ENCODE measurements at regions not wholly inside any gene's neighbourhood (a gene's known extent, or its start where the extent isn't known, plus 50 kb on each side); places are given as distances from the start of the nearest gene placed in this dataset.

GRCh38 chr15:53384417-53384816 is 375.0 kb downstream of the WDR72 start:
- Histone ChIP-seq H3K9me3 (no peaks in the 10 kb centered on the region), H3K79me2 (ENCODE audit: insufficient read depth) (no peaks in the 10 kb centered on the region), H3K9ac (no peak overlapping the region), H3K4me2 (no peak overlapping the region), H3K27ac (ENCODE audit: low read depth in 2 of 2, low read length in 1 of 2) (no peak overlapping the region), H3K27me3 (ENCODE audit: insufficient read depth) (no peaks in the 10 kb centered on the region; the same call in 1 of the 2 replicates), H2AFZ (ENCODE audit: low read depth) (no peak overlapping the region), H3K9me2 (no peaks in the 10 kb centered on the region), H3K36me3 (replicated peaks in 1 of 2; ENCODE audit: control insufficient read depth in 1 of 2, insufficient read depth in 2 of 2, low read length in 1 of 2) (no peaks in the 10 kb centered on the region), H3K4me3 (ENCODE audit: low read depth in 2 of 2, low read length in 1 of 2) (no peak overlapping the region), H3K4me1 (ENCODE audit: control insufficient read depth in 1 of 2, insufficient read depth in 2 of 2, low read depth in 1 of 2, low read length in 1 of 2) (no peaks in the 10 kb centered on the region), H4K20me1 (ENCODE audit: insufficient read depth) (no peaks in the 10 kb centered on the region), H3F3A (replicated peaks; ENCODE audit: insufficient read depth) (no peaks in the 10 kb centered on the region)
- no peak for DNase-seq
- POLR2A ChIA-PET = no interaction called here
- CTCF ChIA-PET = no interaction called here
- TF ChIP-seq RAD21 (IDR thresholded peaks at IDR 0.05; ENCODE audit: low read length) (no peak; the same call in 1 of the 2 replicates), CTCF (IDR thresholded peaks at IDR 0.05) (peak; percentile 38)
- WGBS (ENCODE audit: low lambda C conversion rate) = 3% methylated on average over 3 of the region's 3 CpGs

- DNase-seq = no peak
- Histone ChIP-seq H3K27me3 (ENCODE audit: insufficient read depth) (no peaks in the 10 kb centered on the region), H3K27ac (ENCODE audit: low read depth in 2 of 2, low read length in 1 of 2) (no peak overlapping the region), H4K20me1 (ENCODE audit: insufficient read depth) (no peaks in the 10 kb centered on the region), H3F3A (replicated peaks; ENCODE audit: insufficient read depth) (no peaks in the 10 kb centered on the region), H3K4me1 (ENCODE audit: control insufficient read depth in 1 of 2, insufficient read depth in 2 of 2, low read depth in 1 of 2, low read length in 1 of 2) (no peaks in the 10 kb centered on the region), H3K4me2 (no peak overlapping the region), H3K4me3 (ENCODE audit: low read depth in 2 of 2, low read length in 1 of 2) (no peak overlapping the region), H2AFZ (ENCODE audit: low read depth) (no peak overlapping the region), H3K9ac (no peak overlapping the region), H3K79me2 (ENCODE audit: insufficient read depth) (no peaks in the 10 kb centered on the region), H3K36me3 (replicated peaks in 1 of 2; ENCODE audit: control insufficient read depth in 1 of 2, insufficient read depth in 2 of 2, low read length in 1 of 2) (no peaks in the 10 kb centered on the region), H3K9me2 (no peaks in the 10 kb centered on the region), H3K9me3 (no peaks in the 10 kb centered on the region)
- POLR2A ChIA-PET = no interaction called here
- 5% methylated on average over 4 of the region's 4 CpGs for WGBS (ENCODE audit: low lambda C conversion rate)
- TF ChIP-seq USF2 (IDR thresholded peaks at IDR 0.05; ENCODE audit: borderline replicate concordance, low read depth, low read length) = no peak
- CTCF ChIA-PET = no interaction called here
Measured at GRCh38 chr15:53378096-53378800, 381.2 kb downstream of the WDR72 start.

- no peaks in the 10 kb centered on the region for H4K20me1 ChIP-seq (ENCODE audit: insufficient read depth)
- DNase-seq = no peak
- H3K4me1 ChIP-seq (ENCODE audit: control insufficient read depth in 1 of 2, insufficient read depth in 2 of 2, low read depth in 1 of 2, low read length in 1 of 2) = no peaks in the 10 kb centered on the region
- no peak overlapping the region for H3K9ac ChIP-seq
- CTCF ChIA-PET = no interaction called here
- no peaks in the 10 kb centered on the region for H3K9me2 ChIP-seq
- H3K9me3 ChIP-seq = no peaks in the 10 kb centered on the region; the same call in 1 of the 2 replicates
- POLR2A ChIA-PET = no interaction called here
- 8% methylated on average over 1 of the region's 1 CpG for WGBS (ENCODE audit: low lambda C conversion rate)
- H3K36me3 ChIP-seq (replicated peaks in 1 of 2; ENCODE audit: control insufficient read depth in 1 of 2, insufficient read depth in 2 of 2, low read length in 1 of 2) = no peaks in the 10 kb centered on the region
- no peaks in the 10 kb centered on the region for H3K27me3 ChIP-seq (ENCODE audit: insufficient read depth)
- H3K4me3 ChIP-seq (ENCODE audit: low read depth in 2 of 2, low read length in 1 of 2) = no peak overlapping the region
- no peak overlapping the region for H2AFZ ChIP-seq (ENCODE audit: low read depth)
- no peak for TF ChIP-seq YY1 (IDR thresholded peaks at IDR 0.05; ENCODE audit: low read depth)
- TF ChIP-seq IRF3 (IDR thresholded peaks at IDR 0.05; ENCODE audit: low read depth, low read length) = no peak
- TF ChIP-seq REST (IDR thresholded peaks at IDR 0.05; ENCODE audit: low read depth, low read length) = no peak
- TF ChIP-seq RCOR1 (IDR thresholded peaks at IDR 0.05; ENCODE audit: low read length) = no peak
- TF ChIP-seq GATA2 (CRISPR knock-in tag; IDR thresholded peaks at IDR 0.05) = no peak
- no peak for TF ChIP-seq FOXJ3 (CRISPR knock-in tag; IDR thresholded peaks at IDR 0.05)
- no peak for TF ChIP-seq SIN3A (IDR thresholded peaks at IDR 0.05; ENCODE audit: borderline replicate concordance, low read depth, low read length)
- no peak for TF ChIP-seq RAD21 (IDR thresholded peaks at IDR 0.05; ENCODE audit: low read length)
- TF ChIP-seq CHD2 (IDR thresholded peaks at IDR 0.05; ENCODE audit: low read length, partially characterized antibody) = no peak
- no peak for TF ChIP-seq GABPA (IDR thresholded peaks at IDR 0.05; ENCODE audit: low read depth)
- no peak for TF ChIP-seq TEAD4 (IDR thresholded peaks at IDR 0.05; ENCODE audit: borderline replicate concordance, insufficient read depth)
- H3K27ac ChIP-seq (ENCODE audit: low read depth in 2 of 2, low read length in 1 of 2) = no peak overlapping the region
- no peaks in the 10 kb centered on the region for H3F3A ChIP-seq (replicated peaks; ENCODE audit: insufficient read depth)
- H3K79me2 ChIP-seq (ENCODE audit: insufficient read depth) = no peaks in the 10 kb centered on the region
- no peak overlapping the region for H3K4me2 ChIP-seq
Measured at GRCh38 chr15:53367740-53368139, 391.7 kb downstream of the WDR72 start.

All from SK-N-SH (cell line).